BE2C (cell line): ENCODE measurements at regions not wholly inside any gene's neighbourhood (a gene's known extent, or its start where the extent isn't known, plus 50 kb on each side); places are given as distances from the start of the nearest gene placed in this dataset.

Source experiments
- DNase-seq: peaks from one replicate; pipeline ENCODE4 v3.0.0-alpha.2; 2020
- H3K27me3 ChIP-seq: fragments of 250-450 bp; sonication (Bioruptor Pico); 2 replicates; pipeline ENCODE4 v1.5.1; 2020; ENCODE audit warnings: mild to moderate bottlenecking
- H3K36me3 ChIP-seq: fragments of 250-450 bp; sonication (Bioruptor Pico); 2 replicates; pipeline ENCODE4 v1.5.1; 2020; ENCODE audit warnings: mild to moderate bottlenecking
- H3K4me1 ChIP-seq: fragments of 250-450 bp; sonication (Bioruptor Pico); 2 replicates; pipeline ENCODE4 v1.5.1; 2020
- H3K4me3 ChIP-seq: 2 replicates; pipeline ENCODE4 v1.5.1; 2011; ENCODE audit warnings: low read depth, low read length
- H3K9me3 ChIP-seq: fragments of 250-450 bp; sonication (Bioruptor Pico); 2 replicates; pipeline ENCODE4 v1.5.1; 2020
- CTCF ChIP-seq: IDR thresholded peaks from 2 replicates; pipeline ENCODE4 v1.5.1; 2012; ENCODE audit warnings: mild to moderate bottlenecking, low read depth, low read length

GRCh38 chr10:111885919-111886318 lies 297.6 kb downstream of the GPAM start:
- Histone ChIP-seq H3K9me3 (no peaks in the 10 kb centered on the region), H3K4me1 (no peaks in the 10 kb centered on the region), H3K27me3 (no peaks in the 10 kb centered on the region), H3K4me3 (no peak overlapping the region), H3K36me3 (no peaks in the 10 kb centered on the region)
- DNase-seq, result no peak
- TF ChIP-seq CTCF, result no peak

- H3K36me3 ChIP-seq, result no peaks in the 10 kb centered on the region
- H3K27me3 ChIP-seq, result no peaks in the 10 kb centered on the region
- no peak overlapping the region for H3K4me3 ChIP-seq
- no peaks in the 10 kb centered on the region for H3K9me3 ChIP-seq
- no peak for TF ChIP-seq CTCF
- DNase-seq, result no peak
- no peaks in the 10 kb centered on the region for H3K4me1 ChIP-seq
Measured at GRCh38 chr10:111887266-111887665, 296.3 kb downstream of the GPAM start.

- no peak for TF ChIP-seq CTCF
- H3K4me3 ChIP-seq, result no peak overlapping the region
- no peaks in the 10 kb centered on the region for H3K9me3 ChIP-seq
- H3K36me3 ChIP-seq, result no peaks in the 10 kb centered on the region
- no peaks in the 10 kb centered on the region for H3K27me3 ChIP-seq
- DNase-seq, result no peak
- no peaks in the 10 kb centered on the region for H3K4me1 ChIP-seq
Measured at GRCh38 chr10:111890046-111890445, 293.5 kb downstream of the GPAM start.

GRCh38 chr10:111916011-111916410 lies 267.6 kb downstream of the GPAM start:
- Histone ChIP-seq H3K4me3 (no peak overlapping the region), H3K36me3 (no peaks in the 10 kb centered on the region), H3K27me3 (no peaks in the 10 kb centered on the region), H3K9me3 (no peaks in the 10 kb centered on the region), H3K4me1 (no peaks in the 10 kb centered on the region)
- no peak for DNase-seq
- no peak for TF ChIP-seq CTCF

- H3K4me3 ChIP-seq, result no peak overlapping the region
- H3K36me3 ChIP-seq, result no peaks in the 10 kb centered on the region
- TF ChIP-seq CTCF, result no peak
- no peaks in the 10 kb centered on the region for H3K4me1 ChIP-seq
- no peak for DNase-seq
- H3K27me3 ChIP-seq, result no peaks in the 10 kb centered on the region
- no peaks in the 10 kb centered on the region for H3K9me3 ChIP-seq
Measured at GRCh38 chr10:111921821-111922220, 261.7 kb downstream of the GPAM start.

GRCh38 chr10:111923032-111923431 lies 260.5 kb downstream of the GPAM start:
- Histone ChIP-seq H3K4me1 (no peaks in the 10 kb centered on the region), H3K9me3 (no peaks in the 10 kb centered on the region), H3K4me3 (no peak overlapping the region), H3K27me3 (no peaks in the 10 kb centered on the region), H3K36me3 (no peaks in the 10 kb centered on the region)
- no peak for TF ChIP-seq CTCF
- no peak for DNase-seq
